GM23338 (cell line): ENCODE measurements at regions not wholly inside any gene's neighbourhood (a gene's known extent, or its start where the extent isn't known, plus 50 kb on each side); places are given as distances from the start of the nearest gene placed in this dataset.

ENCODE experiments used
- ATAC-seq: fragments of 200-7000 bp; cut with Tn5 transposase; 3 replicates; pipeline ENCODE4 v1.9.1; 2020
- DNase-seq: peaks from one replicate; pipeline ENCODE4 v3.0.0-alpha.2; 2015; ENCODE audit warnings: low spot score
- H2AFZ ChIP-seq: fragments of 200-600 bp; sonication (generic); 2 replicates; pipeline ENCODE4 v1.8.0; 2016; ENCODE audit warnings: antibody characterized with exemption, mild to moderate bottlenecking, moderate library complexity
- H3F3A ChIP-seq: fragments of 200-600 bp; sonication (generic); replicated peaks from 2 replicates; pipeline ENCODE4 v1.8.0; 2017; ENCODE audit warnings: antibody characterized with exemption, mixed run types, low read depth
- H3K27ac ChIP-seq: fragments of 200-600 bp; sonication (generic); 2 replicates; pipeline ENCODE4 v1.6.1; 2016; ENCODE audit warnings: low read depth
- H3K27me3 ChIP-seq: fragments of 200-600 bp; sonication (generic); 2 replicates; pipeline ENCODE4 v1.8.0; 2016; ENCODE audit warnings: mild to moderate bottlenecking, mixed run types, moderate library complexity; ENCODE audit not compliant: insufficient read depth
- H3K36me3 ChIP-seq: fragments of 200-600 bp; sonication (generic); 2 replicates; pipeline ENCODE4 v1.8.0; 2016; ENCODE audit warnings: mild to moderate bottlenecking; ENCODE audit not compliant: insufficient read depth
- H3K4me1 ChIP-seq: fragments of 200-600 bp; sonication (generic); 2 replicates; pipeline ENCODE4 v1.8.0; 2016; ENCODE audit warnings: mild to moderate bottlenecking, moderate library complexity; ENCODE audit not compliant: insufficient read depth
- H3K4me2 ChIP-seq: fragments of 200-600 bp; sonication (generic); 2 replicates; pipeline ENCODE4 v1.7.1; 2017; ENCODE audit warnings: mixed run types
- H3K4me3 ChIP-seq: fragments of 200-600 bp; sonication (generic); 2 replicates; pipeline ENCODE4 v1.6.1; 2016; ENCODE audit warnings: mixed run types
- H3K79me2 ChIP-seq: fragments of 200-600 bp; sonication (generic); replicated peaks from 2 replicates; pipeline ENCODE4 v1.8.0; 2017; ENCODE audit warnings: mild to moderate bottlenecking; ENCODE audit not compliant: insufficient read depth
- H3K9me2 ChIP-seq: fragments of 200-600 bp; sonication (generic); 2 replicates; pipeline ENCODE4 v1.8.0; 2017; ENCODE audit not compliant: insufficient read depth
- H4K20me1 ChIP-seq: fragments of 200-600 bp; sonication (generic); replicated peaks from 2 replicates; pipeline ENCODE4 v1.8.0; 2017; ENCODE audit warnings: mild to moderate bottlenecking; ENCODE audit not compliant: insufficient read depth
- H3K27ac Mint-ChIP-seq: 2 replicates; pipeline ENCODE4 v1.8.0; 2020; ENCODE audit warnings: inconsistent platforms, mild to moderate bottlenecking, moderate library complexity, mixed read lengths
- H3K27me3 Mint-ChIP-seq: 3 replicates; pipeline ENCODE4 v1.8.0; 2022; ENCODE audit warnings: low read depth, mild to moderate bottlenecking, moderate library complexity, mixed read lengths, inconsistent platforms; ENCODE audit not compliant: insufficient read depth, poor library complexity
- H3K36me3 Mint-ChIP-seq: 3 replicates; pipeline ENCODE4 v1.8.0; 2021; ENCODE audit warnings: low read depth, mild to moderate bottlenecking, inconsistent platforms, moderate library complexity, mixed read lengths
- H3K4me1 Mint-ChIP-seq: 3 replicates; pipeline ENCODE4 v1.8.0; 2020; ENCODE audit warnings: mild to moderate bottlenecking, inconsistent platforms, mixed read lengths
- H3K4me3 Mint-ChIP-seq: 3 replicates; pipeline ENCODE4 v1.8.0; 2021; ENCODE audit warnings: moderate library complexity, mild to moderate bottlenecking, inconsistent platforms, mixed read lengths
- H3K9me3 Mint-ChIP-seq: 3 replicates; pipeline ENCODE4 v1.8.0; 2020; ENCODE audit warnings: moderate library complexity, mild to moderate bottlenecking, inconsistent platforms, mixed read lengths
- CREB1 ChIP-seq: fragments of 250-450 bp; sonication (Bioruptor Pico); IDR thresholded peaks from 2 replicates; pipeline ENCODE4 v1.5.0; 2020; ENCODE audit warnings: low read depth, mild to moderate bottlenecking, moderate library complexity
- CTCF ChIP-seq, 2 experiments: fragments of 200-600 bp in 1 of 2; sonication (generic) in 1 of 2; conservative IDR thresholded peaks; 2 replicates each; pipeline versions ENCODE4 v1.5.1 to v1.6.1; 2016 to 2017; ENCODE audit warnings: antibody characterized with exemption in 2 of 2, low read depth in 2 of 2, mild to moderate bottlenecking in 2 of 2, moderate library complexity in 1 of 2
- ETS1 ChIP-seq: IDR thresholded peaks from 2 replicates; pipeline ENCODE4 v1.6.1; 2016; ENCODE audit warnings: antibody characterized with exemption
- EZH2 ChIP-seq: fragments of 200-600 bp; sonication (generic); IDR thresholded peaks from one replicate; pipeline ENCODE4 v1.8.0; 2017; ENCODE audit warnings: antibody characterized with exemption, mild to moderate bottlenecking, low read depth; ENCODE audit not compliant: unreplicated experiment
- EZH2phosphoT487 ChIP-seq: fragments of 200-600 bp; sonication (generic); IDR thresholded peaks from one replicate; pipeline ENCODE4 v1.8.1; 2018; ENCODE audit warnings: antibody characterized with exemption; ENCODE audit not compliant: unreplicated experiment
- JUNB ChIP-seq: IDR thresholded peaks from one replicate; pipeline ENCODE4 v1.6.1; 2016; ENCODE audit warnings: antibody characterized with exemption; ENCODE audit not compliant: unreplicated experiment
- NANOG ChIP-seq: IDR thresholded peaks from 2 replicates; pipeline ENCODE4 v1.6.1; 2016; ENCODE audit warnings: antibody characterized with exemption, borderline replicate concordance
- POLR2AphosphoS5 ChIP-seq: IDR thresholded peaks from 2 replicates; pipeline ENCODE4 v1.6.1; 2016; ENCODE audit warnings: antibody characterized with exemption, low read depth
- REST ChIP-seq: IDR thresholded peaks from one replicate; pipeline ENCODE4 v1.6.1; 2018; ENCODE audit warnings: antibody characterized with exemption; ENCODE audit not compliant: unreplicated experiment
- STAT1 ChIP-seq: IDR thresholded peaks from one replicate; pipeline ENCODE4 v1.6.1; 2016; ENCODE audit warnings: antibody characterized with exemption; ENCODE audit not compliant: unreplicated experiment
- ZNF114 ChIP-seq: fragments of 250-450 bp; sonication (Bioruptor Pico); IDR thresholded peaks from 2 replicates; pipeline ENCODE4 v1.5.0; 2020; ENCODE audit warnings: mild to moderate bottlenecking, moderate library complexity
- ZNF331 ChIP-seq: fragments of 250-450 bp; sonication (Bioruptor Pico); IDR thresholded peaks from 2 replicates; pipeline ENCODE4 v1.5.0; 2020; ENCODE audit warnings: low read depth, mild to moderate bottlenecking, moderate library complexity
- ZNF462 ChIP-seq: fragments of 250-450 bp; sonication (Bioruptor Pico); IDR thresholded peaks from 2 replicates; pipeline ENCODE4 v1.5.0; 2020; ENCODE audit warnings: mild to moderate bottlenecking, moderate library complexity

- Histone ChIP-seq H3K4me1 (no peaks in the 10 kb centered on the region), H3K36me3 (no peaks in the 10 kb centered on the region), H3K9me2 (no peaks in the 10 kb centered on the region), H3K27ac (no peak overlapping the region), H2AFZ (no peak overlapping the region), H4K20me1 (no peaks in the 10 kb centered on the region), H3K79me2 (no peaks in the 10 kb centered on the region), H3K4me2 (no peak overlapping the region), H3K4me3 (no peak overlapping the region), H3K27me3 (no peaks in the 10 kb centered on the region), H3F3A (no peaks in the 10 kb centered on the region)
- H3K27me3 Mint-ChIP-seq = peaks cover 4% of the 10 kb centered on the region
- ATAC-seq (no peak), DNase-seq (no peak)
- H3K27ac Mint-ChIP-seq = no peak overlapping the region
- no peaks in the 10 kb centered on the region; the same call in 2 of the 3 replicates for H3K4me1 Mint-ChIP-seq
- TF ChIP-seq ETS1 (no peak), REST (no peak), ZNF331 (CRISPR knock-in tag) (no peak), CREB1 (no peak), EZH2 (no peak), CTCF (conservative IDR thresholded peaks at IDR 0.05; ENCODE audit: low read depth in 2 of 2) (no peak), STAT1 (no peak), ZNF462 (CRISPR knock-in tag) (no peak), NANOG (no peak), EZH2phosphoT487 (no peak), ZNF114 (CRISPR knock-in tag) (no peak), JUNB (no peak), POLR2AphosphoS5 (no peak)
- no peaks in the 10 kb centered on the region for H3K9me3 Mint-ChIP-seq
- no peak overlapping the region for H3K4me3 Mint-ChIP-seq
- H3K36me3 Mint-ChIP-seq = no peaks in the 10 kb centered on the region
Observed at GRCh38 chr1:36635284-36635683, 152.6 kb upstream of the CSF3R start.
